Skin epidermis (tissue), 12 donors: ENCODE measurements at regions not wholly inside any gene's neighbourhood (a gene's known extent, or its start where the extent isn't known, plus 50 kb on each side); places are given as distances from the start of the nearest gene placed in this dataset.

Experiments
- H3K27ac ChIP-seq, 21 experiments: fragments of 200-600 bp; sonication (generic) in 11 of 21; one replicate each; pipeline ENCODE4 v1.5.0; 2020; ENCODE audit warnings: mild to moderate bottlenecking in 3 of 21, inconsistent platforms in 2 of 21, moderate library complexity in 2 of 21
- H3K4me3 ChIP-seq, 7 experiments: fragments of 200-600 bp; sonication (generic) in 2 of 7; one replicate each; pipeline ENCODE4 v1.5.0; 2020; ENCODE audit warnings: inconsistent platforms in 2 of 7, mild to moderate bottlenecking in 2 of 7, moderate library complexity in 1 of 7

DNA sequence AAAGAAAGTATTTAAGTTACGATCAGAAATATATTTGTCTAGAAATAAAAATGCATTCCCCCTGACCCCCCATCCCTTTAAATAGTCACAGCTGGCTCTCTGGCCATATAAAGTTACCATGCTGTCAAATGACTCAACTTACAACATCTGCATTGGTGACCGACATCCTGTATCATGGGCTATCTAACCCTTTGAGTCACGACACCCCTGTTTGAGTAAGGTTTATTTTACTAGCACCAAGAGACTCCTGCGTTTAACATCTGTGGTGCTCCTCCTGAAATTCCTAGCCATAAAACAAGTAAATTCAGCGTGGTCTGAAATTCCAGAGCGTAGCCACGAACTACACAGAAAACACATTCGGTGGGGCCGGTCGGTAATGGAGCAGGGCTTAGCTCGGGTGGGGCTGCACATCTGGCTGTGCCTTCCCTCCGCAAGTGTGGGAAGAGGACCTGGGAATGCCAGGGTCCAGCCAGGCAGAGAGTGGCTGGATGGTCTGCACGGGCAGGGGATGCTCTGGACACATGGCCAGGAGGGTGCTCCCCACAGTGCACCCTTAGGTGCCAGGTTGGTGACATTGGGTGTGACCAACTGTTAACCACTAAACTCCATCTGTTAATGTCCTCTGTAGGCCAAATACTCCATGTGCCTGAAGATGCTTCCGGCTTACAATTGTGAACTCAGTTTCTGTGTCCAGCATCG, 53.0 kb upstream of the CLDN14 start:
- H3K27ac ChIP-seq, result no peak overlapping the region
- no peak overlapping the region for H3K4me3 ChIP-seq

DNA sequence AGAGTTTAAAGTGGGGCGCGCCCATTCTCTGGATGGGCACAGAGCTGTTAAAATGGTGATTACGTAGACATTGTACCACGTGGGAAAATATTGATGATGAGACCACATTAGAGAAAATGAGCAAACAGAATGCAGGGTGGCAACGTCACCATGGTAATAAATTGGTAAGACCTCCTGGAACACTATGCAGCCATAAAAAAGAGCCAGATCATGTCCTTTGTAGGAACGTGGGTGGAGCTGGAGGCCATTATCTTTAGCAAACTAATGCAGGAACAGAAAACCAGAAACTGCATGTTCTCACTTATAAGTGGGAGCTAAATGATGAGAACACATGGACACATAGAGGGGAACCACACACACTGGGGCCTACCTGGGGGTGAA, 53.5 kb upstream of the CLDN14 start:
- no peak overlapping the region for H3K27ac ChIP-seq

DNA sequence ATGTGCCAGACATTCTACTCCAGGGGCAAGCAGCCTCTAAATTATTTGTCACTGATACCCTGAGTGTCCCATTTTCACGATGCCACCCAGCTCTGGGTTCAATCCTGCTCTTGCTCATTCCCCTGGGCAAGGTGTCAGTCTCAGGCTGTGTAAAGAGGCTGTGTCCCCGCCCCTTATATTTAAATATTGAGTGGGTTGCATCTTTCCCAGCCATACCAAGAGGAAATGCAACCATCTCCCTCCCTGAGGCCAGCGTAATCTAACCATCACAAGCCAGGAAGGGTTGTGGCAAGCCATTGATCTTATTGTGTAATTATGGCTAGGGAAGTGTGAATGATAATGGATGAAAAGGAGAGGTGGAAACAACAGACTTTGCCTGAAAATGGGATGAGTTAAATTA, 54.7 kb upstream of the CLDN14 start:
- no peak overlapping the region for H3K27ac ChIP-seq
- no peak overlapping the region for H3K4me3 ChIP-seq

More for the DNA sequence above, 53.5 kb upstream of the CLDN14 start:
- H3K4me3 ChIP-seq, result no peak overlapping the region

DNA sequence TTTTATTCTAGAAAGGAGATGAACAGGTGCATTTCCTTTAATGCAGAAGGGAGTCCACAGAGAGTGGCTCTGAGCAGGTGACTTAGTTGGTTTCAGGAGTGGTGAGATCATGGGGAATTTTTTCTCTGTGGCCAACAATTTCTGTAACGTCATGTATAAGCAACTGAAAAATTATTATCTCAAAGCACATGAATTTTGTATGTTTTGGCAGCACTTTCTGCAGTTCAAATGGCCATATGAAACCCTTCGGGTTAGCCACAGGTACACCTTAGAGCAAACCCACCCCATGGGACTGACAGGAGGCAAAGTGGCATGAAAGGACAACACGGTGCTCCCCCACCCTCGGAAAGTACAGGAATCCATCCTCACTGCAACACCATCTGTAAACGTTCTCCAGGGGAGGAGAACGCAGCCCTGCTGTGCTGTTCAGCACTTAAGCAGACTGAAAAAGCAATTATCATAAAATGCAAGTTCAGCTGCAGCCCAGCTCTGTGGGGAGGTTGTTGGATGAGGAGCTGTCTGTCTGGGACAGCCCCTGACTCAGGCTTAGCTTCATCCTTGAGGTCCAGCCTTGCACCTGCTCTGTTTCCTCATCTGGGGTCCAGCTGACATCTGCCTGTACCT, 55.8 kb upstream of the CLDN14 start:
- no peak overlapping the region for H3K4me3 ChIP-seq
- H3K27ac ChIP-seq, result no peak overlapping the region

DNA sequence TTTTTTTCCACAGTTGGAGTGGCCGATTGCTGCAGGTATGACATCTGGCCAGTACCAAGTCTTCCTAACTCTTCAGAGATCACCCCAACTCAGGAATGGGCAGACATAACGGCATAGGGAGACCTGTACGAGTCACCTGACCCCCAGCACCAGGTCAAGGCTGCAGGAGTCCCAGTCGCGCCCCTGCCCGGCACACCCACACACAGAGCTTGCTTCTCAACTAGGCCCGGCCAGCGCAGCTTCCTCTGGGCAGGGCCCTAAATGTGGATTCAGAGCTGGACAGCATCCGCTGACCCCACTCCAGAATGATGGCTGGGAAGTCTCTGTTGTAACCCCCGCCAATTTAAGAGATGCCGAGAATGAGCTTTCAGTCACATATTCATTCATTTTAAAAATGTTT, 58.8 kb upstream of the CLDN14 start:
- no peak overlapping the region for H3K27ac ChIP-seq
- no peak overlapping the region for H3K4me3 ChIP-seq

DNA sequence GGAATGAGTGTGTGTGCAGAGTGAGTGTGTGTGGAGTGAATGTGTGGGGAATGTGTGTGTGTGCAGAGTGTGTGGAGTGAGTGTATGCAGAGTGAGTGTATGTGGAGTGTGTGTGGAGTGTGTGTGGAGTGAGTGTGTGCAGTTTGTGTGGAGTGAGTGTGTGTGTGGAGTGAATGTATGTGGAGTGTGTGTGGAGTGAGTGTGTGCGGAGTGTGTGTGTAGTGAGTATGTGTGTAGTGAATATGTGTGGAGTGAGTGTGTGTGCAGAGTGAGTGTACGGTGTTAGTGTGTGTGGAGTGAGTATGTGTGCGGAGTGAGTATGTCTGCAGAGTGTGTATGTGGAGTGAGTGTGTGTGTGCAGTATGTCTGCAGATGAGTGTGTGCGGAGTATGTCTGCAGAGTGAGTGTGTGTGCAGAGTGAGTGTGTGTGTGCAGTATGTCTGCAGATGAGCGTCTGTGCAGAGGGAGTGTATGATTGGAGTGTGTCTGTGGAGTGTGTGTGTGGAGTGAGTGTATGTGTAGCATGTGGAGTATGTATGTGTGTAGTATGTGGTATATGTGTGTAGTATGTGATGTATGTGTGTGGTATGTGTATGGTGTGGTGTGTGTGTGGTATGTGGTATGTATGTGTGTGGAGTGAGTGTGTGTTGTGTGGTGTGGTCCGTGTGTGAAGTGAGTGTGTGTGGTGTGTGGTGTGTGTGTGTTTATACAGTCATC, 59.7 kb upstream of the CLDN14 start:
- Histone ChIP-seq H3K27ac (no peak overlapping the region), H3K4me3 (no peak overlapping the region)

DNA sequence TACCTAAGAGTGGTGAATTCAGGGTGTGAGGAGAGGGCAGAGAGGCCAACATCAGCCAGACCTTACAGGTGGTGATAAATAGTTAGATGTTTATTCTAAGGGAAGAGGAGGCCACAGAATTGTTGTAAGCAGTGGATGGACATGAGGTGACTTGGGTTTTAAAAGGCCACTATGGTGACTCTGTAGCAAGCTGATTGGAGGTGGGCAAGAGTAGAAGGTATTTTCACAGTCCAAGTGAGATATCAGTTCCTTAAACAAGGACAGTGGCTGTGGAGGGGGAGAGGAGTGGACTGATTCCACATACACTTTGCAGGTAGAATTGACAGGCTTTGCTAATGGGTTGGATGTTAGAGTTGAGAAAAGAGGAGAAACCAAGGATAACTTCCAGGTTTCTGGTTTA, 60.8 kb upstream of the CLDN14 start:
- Histone ChIP-seq H3K4me3 (no peak overlapping the region), H3K27ac (no peak overlapping the region)

DNA sequence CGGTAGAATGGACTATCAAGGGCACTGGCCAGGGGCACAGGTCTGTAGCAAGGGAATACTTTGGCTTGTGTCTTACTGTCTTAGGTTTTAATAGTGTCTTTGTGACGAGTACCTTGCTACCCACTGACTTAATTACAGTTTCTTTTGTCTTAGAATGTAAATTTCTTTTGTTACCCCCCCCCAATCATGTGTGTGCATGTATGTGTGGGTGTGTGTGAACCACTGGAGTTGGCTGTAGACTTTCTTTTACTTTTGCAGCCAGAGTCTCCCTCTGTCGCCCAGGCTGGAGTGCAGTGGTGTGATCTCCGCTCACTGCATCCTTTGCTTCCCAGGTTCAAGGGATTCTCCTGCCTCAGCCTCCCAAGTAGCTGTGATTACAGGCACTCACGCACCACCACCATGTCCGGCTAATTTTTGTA, 61.8 kb upstream of the CLDN14 start:
- H3K27ac ChIP-seq, result no peak overlapping the region
- no peak overlapping the region for H3K4me3 ChIP-seq

DNA sequence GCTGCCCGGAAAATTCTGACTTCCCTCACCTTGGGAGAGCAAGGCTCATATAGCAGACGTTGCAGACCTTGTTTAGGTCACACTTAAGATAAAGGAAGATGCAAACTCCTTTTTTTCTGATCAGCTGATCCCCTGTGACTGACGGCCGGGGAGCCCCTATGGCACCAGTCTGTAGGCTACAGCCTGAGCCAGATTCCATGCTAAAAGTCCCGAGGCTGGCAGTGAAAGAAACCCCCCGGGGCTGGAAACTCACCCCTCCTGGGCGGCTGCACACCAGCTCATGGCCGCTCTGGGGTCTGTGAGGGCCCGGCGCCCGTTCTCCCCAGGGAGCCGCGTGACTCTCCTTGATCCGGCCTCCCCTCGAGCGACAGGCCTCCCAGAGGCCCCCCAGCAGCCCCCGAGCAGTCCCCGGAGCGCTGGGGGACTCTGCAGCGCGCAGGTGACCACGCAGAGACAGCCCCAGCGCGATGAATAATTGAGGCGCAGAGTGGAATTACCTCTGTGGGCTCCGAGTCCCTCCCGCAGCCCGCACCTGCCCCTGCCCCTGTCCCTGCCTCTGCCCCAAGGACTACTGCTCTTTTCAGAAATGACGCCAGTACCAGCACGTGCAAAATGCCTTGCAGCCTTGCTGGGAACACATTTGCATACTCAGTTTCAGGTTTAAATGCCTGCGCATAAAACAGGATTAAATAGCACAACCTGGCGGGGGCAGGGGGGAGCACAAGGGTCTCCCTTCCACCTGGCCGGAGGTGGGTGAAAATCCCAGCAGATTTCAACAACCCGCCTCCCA, 62.6 kb upstream of the CLDN14 start:
- H3K4me3 ChIP-seq, result no peak overlapping the region
- no peak overlapping the region for H3K27ac ChIP-seq

DNA sequence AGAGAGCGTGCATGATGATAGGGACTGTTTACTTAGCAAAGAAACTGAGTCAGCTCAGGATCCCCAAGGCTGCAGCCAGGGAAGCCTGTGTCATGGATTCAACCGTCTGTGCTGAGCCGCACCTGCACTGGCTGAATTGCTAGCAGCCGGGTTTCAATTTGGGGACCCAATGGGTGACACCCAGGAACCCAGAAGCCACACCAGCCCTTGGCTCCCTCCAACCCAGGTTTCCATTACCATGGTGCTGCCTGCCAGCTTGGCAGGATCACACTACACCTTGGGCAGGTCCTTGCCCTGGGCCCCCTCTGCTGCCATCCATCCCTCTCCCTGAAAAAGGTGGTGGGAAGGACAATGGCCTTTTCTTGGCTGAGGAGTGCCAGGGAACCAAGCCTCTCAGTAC, 64.0 kb upstream of the CLDN14 start:
- Histone ChIP-seq H3K4me3 (no peak overlapping the region), H3K27ac (no peak overlapping the region)

DNA sequence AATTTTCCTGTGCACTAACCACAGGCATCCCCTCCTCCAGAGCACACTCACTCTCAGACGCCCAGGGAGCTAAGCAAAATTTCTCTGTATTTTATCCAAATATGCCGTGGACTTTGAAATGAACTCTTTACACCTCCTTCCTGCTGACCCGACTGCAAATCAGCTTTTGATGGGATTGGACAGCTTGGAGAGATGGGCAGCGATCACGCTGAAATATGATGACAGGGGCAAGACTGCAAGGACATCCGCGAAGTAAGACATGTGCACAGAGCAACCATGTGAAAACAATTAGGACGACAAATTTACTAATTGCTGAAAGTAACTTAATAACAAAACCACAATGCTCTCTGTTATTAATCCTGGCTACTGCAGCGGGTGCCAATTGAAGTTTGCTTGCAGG, 64.6 kb upstream of the CLDN14 start:
- no peak overlapping the region for H3K27ac ChIP-seq
- H3K4me3 ChIP-seq, result no peak overlapping the region

DNA sequence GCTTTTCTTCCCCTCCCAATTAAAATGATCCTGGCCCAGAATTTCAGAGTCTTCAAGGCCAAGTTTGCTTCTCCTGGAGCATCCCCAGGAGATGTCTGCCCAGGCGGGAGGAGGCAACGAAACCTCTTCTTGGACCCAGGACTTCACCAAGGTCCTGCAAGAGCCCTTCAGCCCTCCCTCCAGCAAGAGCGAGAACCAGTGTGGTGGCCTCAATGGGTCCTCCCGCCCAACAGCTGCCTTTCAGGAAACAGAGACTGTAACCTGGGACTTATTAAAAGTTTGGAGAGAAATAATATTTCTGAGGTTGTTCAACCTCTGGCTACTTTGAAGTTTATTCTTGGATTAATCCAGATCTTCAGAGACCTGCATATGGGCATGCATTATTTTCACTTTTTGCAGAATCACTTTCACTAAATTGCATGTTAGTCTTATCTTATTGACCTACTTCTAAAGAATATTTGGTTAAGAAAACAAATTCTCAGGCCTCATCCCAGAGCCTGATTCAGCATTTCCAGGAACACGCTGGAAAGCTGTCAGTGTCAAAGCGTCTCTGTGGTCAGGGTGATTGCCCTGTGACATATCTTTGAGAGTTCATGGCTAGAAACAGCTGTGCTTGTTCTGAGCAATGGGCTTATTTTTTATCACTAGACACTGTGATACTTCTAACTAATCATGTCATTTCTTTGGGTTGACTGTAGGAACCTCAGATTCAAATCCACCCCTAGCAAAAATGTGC, 66.0 kb upstream of the CLDN14 start:
- H3K27ac ChIP-seq, result no peak overlapping the region
- no peak overlapping the region for H3K4me3 ChIP-seq

DNA sequence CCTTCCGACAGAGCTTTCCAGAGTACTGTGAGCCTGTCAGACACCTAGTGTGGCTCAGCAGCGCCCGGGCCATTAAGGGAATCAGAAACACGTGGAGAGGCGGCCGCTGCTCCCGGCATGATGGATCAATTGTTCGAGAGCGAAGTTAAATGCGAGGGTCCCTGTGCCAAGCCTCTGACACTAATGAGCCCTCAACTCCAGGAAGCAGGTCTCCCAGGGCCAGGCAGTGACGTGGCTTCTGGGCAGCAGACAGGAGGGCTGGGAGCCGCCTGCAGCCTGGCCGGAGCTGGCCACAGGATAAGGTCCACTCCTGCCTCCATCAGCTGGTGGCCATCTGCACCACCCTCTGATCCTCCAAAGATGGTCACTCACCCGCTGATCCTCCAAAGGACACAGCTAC, 67.5 kb upstream of the CLDN14 start:
- H3K27ac ChIP-seq, result no peak overlapping the region
- no peak overlapping the region for H3K4me3 ChIP-seq

DNA sequence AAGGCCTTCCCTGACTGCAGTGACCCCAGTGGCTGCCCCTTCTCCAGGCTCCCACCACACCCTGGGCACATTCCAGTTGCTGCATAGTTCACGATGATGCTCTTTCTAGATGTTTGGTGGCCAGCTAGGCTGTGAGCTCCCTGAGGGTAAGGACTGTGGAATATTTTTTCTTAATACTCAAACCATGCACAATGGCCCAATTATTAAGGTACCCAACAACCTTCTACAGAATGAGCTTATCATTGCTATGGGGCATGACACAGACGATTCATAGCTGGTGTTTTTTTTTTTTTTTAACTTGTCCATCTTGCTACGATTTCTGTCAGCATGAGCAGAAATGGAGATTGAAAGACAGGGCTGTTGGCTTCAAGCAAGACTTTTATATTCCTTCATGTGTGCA, 68.9 kb upstream of the CLDN14 start:
- no peak overlapping the region for H3K4me3 ChIP-seq
- no peak overlapping the region for H3K27ac ChIP-seq

DNA sequence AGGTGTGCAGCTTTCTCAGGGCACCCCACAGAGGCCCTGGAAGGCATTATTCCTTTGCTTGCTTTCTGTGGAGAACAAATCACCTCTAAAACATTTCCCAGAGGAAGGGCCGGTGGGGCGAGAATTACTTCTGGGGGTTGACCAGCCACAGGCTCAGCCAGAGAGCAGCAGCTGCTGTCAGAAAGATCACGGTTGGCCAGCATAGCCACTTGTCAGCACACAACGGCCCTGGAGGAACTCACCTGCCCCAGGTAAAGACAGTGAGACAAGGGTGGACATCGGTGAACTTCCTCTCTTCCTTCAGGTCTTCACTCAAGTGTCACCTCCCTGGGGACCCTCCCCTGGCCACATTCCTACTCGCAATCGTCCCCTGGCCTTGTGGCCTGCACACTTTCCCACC, 69.5 kb upstream of the CLDN14 start:
- Histone ChIP-seq H3K4me3 (no peak overlapping the region), H3K27ac (no peak overlapping the region)

DNA sequence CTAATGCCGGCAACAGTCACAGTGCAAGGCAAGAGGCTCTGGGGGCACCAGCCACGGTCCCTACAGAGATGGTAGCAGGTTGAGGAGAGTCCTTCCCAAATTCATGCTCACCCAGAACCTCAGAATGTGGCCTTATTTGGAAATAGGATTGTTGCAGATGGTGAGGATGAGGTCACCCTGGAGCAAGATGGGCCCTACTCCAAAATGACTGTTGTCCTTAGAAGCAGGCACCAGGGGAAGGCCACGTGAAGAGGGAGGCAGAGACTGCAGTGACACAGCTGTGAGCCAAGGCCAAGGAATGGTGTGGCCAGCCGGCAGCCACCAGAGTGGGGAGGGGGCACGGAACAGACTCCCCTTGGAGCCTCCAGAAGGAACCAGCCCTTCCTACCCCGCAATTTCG, 70.8 kb upstream of the CLDN14 start:
- Histone ChIP-seq H3K27ac (no peak overlapping the region), H3K4me3 (no peak overlapping the region)

DNA sequence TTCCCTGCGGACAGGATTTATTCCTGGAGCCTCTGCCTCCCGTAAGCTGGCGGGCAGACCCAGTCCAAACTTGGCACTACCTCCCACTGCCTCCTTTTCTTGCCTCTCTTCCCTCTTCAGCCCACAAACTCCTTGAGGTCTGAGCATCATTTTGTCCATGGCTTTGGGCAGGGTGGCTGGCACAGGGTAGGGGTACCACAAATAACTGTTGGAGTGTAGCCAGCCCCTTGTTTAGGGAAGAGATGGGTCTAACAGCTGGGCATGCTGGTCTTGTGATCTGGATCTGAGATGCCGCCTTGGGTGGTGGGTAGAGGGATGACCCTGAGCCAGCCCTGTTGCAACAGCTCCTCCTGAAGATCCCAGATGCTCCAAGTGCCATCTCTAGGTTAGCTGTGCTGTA, 71.4 kb upstream of the CLDN14 start:
- H3K4me3 ChIP-seq, result no peak overlapping the region
- peak overlapping the region in 1 of 21 experiments; percentile 42 for H3K27ac ChIP-seq

DNA sequence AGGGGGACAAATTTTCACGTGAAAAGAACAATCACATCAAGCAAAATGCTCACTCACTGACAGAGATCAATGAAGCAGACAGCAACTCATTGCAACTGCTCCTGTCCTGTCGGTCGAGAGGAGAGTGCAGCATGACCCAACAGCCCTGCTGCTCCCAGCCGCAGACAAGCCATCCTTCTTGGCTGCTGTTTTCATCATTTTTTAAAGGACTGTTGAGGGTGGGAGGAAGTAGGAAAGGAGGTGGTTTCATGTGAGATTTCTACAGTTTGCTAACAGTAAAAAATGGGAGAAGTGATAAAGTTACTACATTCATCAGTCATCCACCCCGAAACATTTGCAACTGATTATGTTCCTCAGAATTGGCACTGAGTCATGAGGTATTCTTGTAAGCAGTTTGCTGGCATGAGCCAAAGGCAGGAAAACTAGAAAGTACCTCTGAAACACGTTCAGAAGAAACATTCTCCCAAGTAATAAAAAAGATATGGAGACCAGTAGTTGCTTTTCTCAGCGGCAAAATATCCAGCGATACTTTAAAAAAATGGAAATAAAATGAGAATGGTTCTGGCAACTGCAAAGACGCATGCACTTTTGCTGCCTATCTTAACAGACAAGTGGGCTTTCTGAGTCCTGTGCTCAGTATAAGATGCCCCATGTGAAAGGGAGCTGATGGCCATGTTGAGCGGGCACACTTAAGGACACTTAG, 72.0 kb upstream of the CLDN14 start:
- no peak overlapping the region for H3K4me3 ChIP-seq
- H3K27ac ChIP-seq, result peak overlapping the region in 1 of 21 experiments; percentile 42

DNA sequence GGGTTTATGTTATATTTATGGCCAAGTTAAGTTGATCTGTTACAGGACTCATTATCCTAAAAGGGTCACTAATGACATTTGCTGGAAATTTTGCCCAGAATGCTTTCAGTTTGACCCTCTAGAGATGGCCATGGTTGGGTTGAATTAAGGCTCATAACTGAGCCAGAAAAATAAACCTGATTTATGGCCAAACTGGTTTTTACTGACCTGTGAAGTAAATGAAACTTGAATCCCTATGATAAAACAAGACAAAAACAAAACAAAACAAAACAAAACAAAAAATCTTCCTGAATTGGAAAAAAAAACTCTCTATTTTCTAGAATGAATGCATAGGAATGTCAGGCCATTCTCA, 72.5 kb upstream of the CLDN14 start:
- Histone ChIP-seq H3K4me3 (no peak overlapping the region), H3K27ac (no peak overlapping the region)
